RPMI8226 (cell line): ENCODE measurements at regions not wholly inside any gene's neighbourhood (a gene's known extent, or its start where the extent isn't known, plus 50 kb on each side); places are given as distances from the start of the nearest gene placed in this dataset.

ENCODE experiments used
- DNase-seq: peaks from one replicate; pipeline ENCODE4 v3.0.0-alpha.2; 2015

- no peak for DNase-seq
Measured at GRCh38 chr5:54602475-54602874, 84.9 kb downstream of the SNX18 start.

- no peak for DNase-seq
Measured at GRCh38 chr5:54601411-54602230, 84.1 kb downstream of the SNX18 start.
